H1 (cell line): ENCODE measurements at regions not wholly inside any gene's neighbourhood (a gene's known extent, or its start where the extent isn't known, plus 50 kb on each side); places are given as distances from the start of the nearest gene placed in this dataset.

ENCODE experiments used
- CTCF ChIP-seq, 3 experiments: IDR thresholded peaks; 1 replicate in 2 of 3; 2 replicates in 1 of 3; pipeline versions ENCODE4 v1.5.1 to v1.6.1; 2011; ENCODE audit warnings: low read length in 3 of 3, mild to moderate bottlenecking in 3 of 3, inconsistent platforms in 2 of 3, low read depth in 1 of 3, moderate library complexity in 1 of 3; ENCODE audit not compliant: insufficient read depth in 1 of 3; ENCODE audit errors: control extremely low read depth in 1 of 3
- EZH2 ChIP-seq: fragments of 200-600 bp; sonication (generic); IDR thresholded peaks from 2 replicates; pipeline ENCODE4 v1.7.1; 2012; ENCODE audit warnings: low read depth, mild to moderate bottlenecking, moderate library complexity, low read length, inconsistent platforms; ENCODE audit not compliant: severe bottlenecking

- TF ChIP-seq CTCF (IDR thresholded peaks at IDR 0.05; ENCODE audit: control extremely low read depth in 1 of 3, insufficient read depth in 1 of 3, low read depth in 1 of 3, low read length in 3 of 3) (no peak), EZH2 (no peak)
Observed at GRCh38 chr9:111113712-111114111, 75.4 kb upstream of the LPAR1 start.
